ENCODE measurements at regions not wholly inside any gene's neighbourhood (a gene's known extent, or its start where the extent isn't known, plus 50 kb on each side); places are given as distances from the start of the nearest gene placed in this dataset.

GRCh38 chr9:26220367-26220766 lies 542.1 kb upstream of the TUSC1 start:
- TF ChIP-seq, protein P1, sequence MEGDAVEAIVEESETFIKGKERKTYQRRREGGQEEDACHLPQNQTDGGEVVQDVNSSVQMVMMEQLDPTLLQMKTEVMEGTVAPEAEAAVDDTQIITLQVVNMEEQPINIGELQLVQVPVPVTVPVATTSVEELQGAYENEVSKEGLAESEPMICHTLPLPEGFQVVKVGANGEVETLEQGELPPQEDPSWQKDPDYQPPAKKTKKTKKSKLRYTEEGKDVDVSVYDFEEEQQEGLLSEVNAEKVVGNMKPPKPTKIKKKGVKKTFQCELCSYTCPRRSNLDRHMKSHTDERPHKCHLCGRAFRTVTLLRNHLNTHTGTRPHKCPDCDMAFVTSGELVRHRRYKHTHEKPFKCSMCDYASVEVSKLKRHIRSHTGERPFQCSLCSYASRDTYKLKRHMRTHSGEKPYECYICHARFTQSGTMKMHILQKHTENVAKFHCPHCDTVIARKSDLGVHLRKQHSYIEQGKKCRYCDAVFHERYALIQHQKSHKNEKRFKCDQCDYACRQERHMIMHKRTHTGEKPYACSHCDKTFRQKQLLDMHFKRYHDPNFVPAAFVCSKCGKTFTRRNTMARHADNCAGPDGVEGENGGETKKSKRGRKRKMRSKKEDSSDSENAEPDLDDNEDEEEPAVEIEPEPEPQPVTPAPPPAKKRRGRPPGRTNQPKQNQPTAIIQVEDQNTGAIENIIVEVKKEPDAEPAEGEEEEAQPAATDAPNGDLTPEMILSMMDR (tag by site-specific recombination; IDR thresholded peaks at IDR 0.05): no peak
- TF ChIP-seq ZBTB10 (tag by site-specific recombination; IDR thresholded peaks at IDR 0.05): no peak
- TF ChIP-seq ZNF138 (tag by site-specific recombination; IDR thresholded peaks at IDR 0.05; ENCODE audit: borderline replicate concordance): no peak
- TF ChIP-seq ZNF707 (tag by site-specific recombination; IDR thresholded peaks at IDR 0.05): no peak
- no peak for TF ChIP-seq MEIS1 (CRISPR knock-in tag; IDR thresholded peaks at IDR 0.05; ENCODE audit: borderline replicate concordance)
- TF ChIP-seq ZNF660 (tag by site-specific recombination; IDR thresholded peaks at IDR 0.05): no peak
- TF ChIP-seq, protein P2, sequence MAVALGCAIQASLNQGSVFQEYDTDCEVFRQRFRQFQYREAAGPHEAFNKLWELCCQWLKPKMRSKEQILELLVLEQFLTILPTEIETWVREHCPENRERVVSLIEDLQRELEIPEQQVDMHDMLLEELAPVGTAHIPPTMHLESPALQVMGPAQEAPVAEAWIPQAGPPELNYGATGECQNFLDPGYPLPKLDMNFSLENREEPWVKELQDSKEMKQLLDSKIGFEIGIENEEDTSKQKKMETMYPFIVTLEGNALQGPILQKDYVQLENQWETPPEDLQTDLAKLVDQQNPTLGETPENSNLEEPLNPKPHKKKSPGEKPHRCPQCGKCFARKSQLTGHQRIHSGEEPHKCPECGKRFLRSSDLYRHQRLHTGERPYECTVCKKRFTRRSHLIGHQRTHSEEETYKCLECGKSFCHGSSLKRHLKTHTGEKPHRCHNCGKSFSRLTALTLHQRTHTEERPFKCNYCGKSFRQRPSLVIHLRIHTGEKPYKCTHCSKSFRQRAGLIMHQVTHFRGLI (tag by site-specific recombination; IDR thresholded peaks at IDR 0.05): no peak
- TF ChIP-seq ZNF629 (tag by site-specific recombination; IDR thresholded peaks at IDR 0.05): no peak
- TF ChIP-seq ZNF23 (tag by site-specific recombination; IDR thresholded peaks at IDR 0.05; ENCODE audit: borderline replicate concordance): no peak
- TF ChIP-seq ZNF24 (tag by site-specific recombination; IDR thresholded peaks at IDR 0.05): no peak
- no peak for TF ChIP-seq ZNF558 (tag by site-specific recombination; IDR thresholded peaks at IDR 0.05)
- no peak for TF ChIP-seq ZNF174 (tag by site-specific recombination; IDR thresholded peaks at IDR 0.05)

All from HEK293 (cell line).